GM18502 (cell line): ENCODE measurements at regions not wholly inside any gene's neighbourhood (a gene's known extent, or its start where the extent isn't known, plus 50 kb on each side); places are given as distances from the start of the nearest gene placed in this dataset.
"Not testable (repeated sequence)": the region's sequence is repeated elsewhere in the genome, so short reads cannot be mapped to it uniquely, and the experiment has no call there.

Experiments
- ATAC-seq: cut with Tn5 transposase; IDR thresholded peaks from one replicate; pipeline ENCODE4 v1.9.1; 2021; ENCODE audit warnings: mild to moderate bottlenecking; ENCODE audit not compliant: unreplicated experiment, poor library complexity

GRCh38 chr9:78882481-78882880, 585.6 kb downstream of the PSAT1 start:
- no peak for ATAC-seq

DNA sequence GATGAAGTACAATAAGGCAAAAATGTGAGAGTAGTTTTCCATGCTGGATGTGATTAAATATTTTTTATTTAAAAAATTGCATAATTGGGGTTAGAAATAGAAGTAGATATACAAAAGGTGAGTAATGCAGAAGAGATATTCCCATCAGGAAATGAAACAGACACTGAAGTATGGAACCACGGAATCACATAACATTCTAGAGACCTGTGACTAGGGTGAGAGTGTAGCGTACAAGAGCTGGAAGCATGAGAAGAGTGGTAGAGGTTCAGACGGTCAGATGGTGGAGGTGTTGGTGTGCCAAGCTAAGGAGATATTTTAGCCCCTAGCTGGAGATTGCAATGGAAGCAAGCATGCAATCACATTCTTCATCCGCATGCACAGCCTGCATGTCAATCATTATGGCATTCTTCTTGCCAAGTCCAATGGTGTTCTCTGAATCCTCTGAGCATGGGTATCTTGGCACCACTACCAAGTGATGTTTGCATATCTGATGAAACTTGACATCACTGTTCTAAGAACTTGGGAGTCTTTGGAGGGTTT, 587.8 kb downstream of the PSAT1 start:
- no peak for ATAC-seq

DNA sequence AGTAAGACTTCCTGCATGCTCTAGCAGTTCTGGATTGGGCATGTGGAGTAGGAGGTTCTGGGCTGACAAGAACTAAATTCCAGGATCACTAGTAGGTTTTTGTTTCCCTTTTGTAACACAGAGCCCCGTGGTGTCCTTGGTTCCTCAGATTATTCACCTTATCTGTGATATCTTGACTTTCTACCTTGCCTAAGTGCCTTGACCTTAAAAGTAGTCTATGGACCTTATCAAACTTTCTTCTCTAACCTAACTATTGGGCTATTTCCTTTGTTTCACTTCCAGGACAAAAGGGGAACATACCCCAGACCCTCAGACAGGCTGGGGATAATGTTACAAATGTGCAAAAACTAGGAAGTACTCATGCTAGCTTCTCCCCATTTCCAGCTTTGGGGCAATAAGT, 595.3 kb downstream of the PSAT1 start:
- ATAC-seq = no peak

GRCh38 chr9:78892769-78893168, 595.8 kb downstream of the PSAT1 start:
- ATAC-seq = no peak

GRCh38 chr9:78893774-78894401, 597.0 kb downstream of the PSAT1 start:
- ATAC-seq = no peak

DNA sequence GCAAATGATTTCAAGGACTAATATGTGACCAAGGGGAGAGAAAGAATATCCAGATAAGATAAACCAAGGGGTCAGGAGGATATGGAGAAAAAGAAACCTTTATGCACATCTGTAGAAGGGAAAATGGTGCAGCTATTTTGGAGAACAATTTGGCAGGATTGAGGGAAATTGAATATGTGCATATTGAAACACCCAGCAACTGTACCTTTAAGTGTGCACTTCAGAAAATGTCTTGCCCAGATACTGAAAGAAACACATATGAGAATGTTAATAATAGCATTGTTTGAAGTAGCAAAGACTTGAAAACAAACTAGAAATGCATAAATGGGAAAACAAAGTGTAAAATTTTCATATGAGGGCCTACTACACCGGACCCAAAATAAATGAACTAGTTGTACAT, 599.6 kb downstream of the PSAT1 start:
- no peak for ATAC-seq

GRCh38 chr9:78898234-78898633, 601.3 kb downstream of the PSAT1 start:
- no peak for ATAC-seq

DNA sequence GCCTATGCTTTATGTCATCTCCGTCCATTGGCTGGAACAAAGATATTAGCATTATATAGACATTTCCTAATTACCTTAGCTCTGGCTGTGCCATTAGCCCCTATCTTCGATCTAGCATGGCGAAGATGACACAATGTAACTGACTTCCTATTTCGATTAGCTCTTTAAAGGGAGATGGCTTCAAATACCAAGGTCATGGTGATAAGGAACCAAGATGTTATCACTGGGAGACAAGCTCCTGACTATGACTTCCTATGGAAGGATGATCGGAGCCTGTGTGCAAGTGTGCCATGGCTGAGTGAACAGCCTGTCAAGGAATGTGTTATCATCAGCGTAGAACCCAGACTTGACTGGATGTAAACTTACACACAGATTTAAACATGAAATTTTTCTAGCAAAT, 602.1 kb downstream of the PSAT1 start:
- ATAC-seq = no peak

GRCh38 chr9:78900500-78900899, 603.6 kb downstream of the PSAT1 start:
- ATAC-seq = no peak

DNA sequence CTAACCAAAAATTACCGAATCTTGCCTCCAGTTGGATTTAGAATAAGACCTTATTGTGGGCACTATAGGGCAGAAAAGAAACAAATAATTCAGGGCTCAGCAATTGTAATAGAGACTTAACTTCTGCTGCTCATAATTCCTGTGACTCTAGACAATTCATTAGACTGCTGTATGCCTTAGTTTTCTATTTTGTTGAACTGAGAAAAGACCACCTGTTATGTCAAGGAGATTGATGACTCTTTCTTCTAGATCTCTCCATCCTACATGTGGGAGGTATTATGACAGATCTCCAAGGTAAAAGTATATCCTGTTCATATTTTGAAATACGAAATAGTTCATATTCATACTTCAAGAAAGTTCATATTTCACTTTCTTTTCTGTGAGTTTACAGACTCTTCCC, 605.1 kb downstream of the PSAT1 start:
- ATAC-seq = no peak

- no peak for ATAC-seq
These were observed 606.7 kb downstream of the PSAT1 start for GRCh38 chr9:78903581-78903980.

DNA sequence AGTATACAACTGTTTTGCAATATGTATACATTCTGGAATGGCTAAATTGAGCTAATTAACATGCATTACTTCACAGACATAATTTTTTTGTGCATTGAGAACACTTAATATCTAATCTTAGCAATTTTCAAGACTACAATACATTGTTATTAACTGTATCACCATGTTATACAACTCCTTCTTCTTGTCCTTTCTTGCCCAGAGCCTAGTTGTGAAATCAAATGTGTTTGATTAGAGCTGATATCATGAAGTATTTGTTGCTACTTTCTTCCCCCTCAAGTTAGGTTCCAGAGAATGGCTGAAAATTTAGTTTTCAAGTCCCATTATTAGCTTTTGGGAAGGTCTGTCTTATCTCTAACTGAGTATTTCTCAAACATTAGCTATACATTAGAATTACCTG, 607.8 kb downstream of the PSAT1 start:
- no peak for ATAC-seq

DNA sequence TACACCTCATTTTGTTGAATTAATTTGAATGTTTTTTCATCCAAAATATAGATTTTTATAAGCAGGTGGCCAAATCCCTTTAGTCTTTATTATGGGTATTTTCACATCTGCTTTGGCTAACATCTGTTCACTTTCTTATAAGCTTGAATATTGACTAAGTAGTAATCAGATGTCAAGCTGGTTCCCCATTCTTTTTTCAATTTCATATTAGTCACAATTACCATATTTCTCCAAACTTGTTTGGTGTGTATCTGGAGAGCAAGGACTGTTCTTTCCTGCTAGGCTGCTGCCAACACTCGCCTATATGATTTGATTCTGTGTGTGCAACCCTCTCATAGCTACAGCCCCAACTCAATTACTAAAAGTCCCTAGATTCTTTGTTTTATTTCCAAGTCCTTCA, 608.5 kb downstream of the PSAT1 start:
- ATAC-seq = no peak

- no peak for ATAC-seq
These were observed 609.2 kb downstream of the PSAT1 start for GRCh38 chr9:78905986-78906755.

DNA sequence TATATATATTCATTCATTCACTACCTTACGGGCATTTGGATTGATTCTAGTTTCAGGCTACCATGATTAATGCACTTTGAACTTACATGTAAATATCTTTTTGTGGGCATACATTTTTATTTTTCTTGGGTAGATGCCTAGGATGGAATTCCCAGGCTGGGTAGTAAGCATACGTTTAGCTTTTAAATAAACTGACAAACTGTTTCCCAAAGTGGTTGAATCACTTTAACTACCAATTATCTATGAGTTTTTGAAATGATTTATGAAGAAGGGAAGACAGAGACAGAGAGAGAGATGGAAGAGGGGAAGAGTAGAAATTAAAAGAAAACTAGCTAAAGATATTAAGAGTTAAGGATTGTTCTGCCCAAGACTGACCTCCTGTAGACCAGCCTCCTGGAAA, 612.6 kb downstream of the PSAT1 start:
- ATAC-seq = no peak

- ATAC-seq = not testable (repeated sequence)
These were observed 620.0 kb downstream of the PSAT1 start for GRCh38 chr9:78916884-78917283.

DNA sequence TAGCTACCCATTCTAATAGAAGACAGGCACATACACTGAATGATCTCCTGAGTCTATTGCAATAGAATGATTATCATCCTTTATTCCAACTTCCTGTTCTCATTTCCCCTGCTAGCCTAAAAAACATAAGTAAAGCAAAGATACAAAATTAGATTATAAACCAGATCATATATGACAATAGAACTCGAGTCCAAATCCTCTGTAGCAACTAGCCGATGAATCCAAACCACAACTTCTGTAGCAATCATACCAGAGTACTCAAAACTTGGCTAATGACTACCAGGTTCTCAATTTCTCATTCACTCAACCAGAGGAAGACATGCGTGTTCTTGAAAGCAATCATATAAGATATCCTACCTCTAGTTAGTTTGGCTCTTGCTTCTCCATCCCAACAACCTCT, 622.1 kb downstream of the PSAT1 start:
- no peak for ATAC-seq

- ATAC-seq = no peak
These were observed 622.8 kb downstream of the PSAT1 start for GRCh38 chr9:78919701-78920100.

- ATAC-seq = no peak
These were observed 624.4 kb downstream of the PSAT1 start for GRCh38 chr9:78921341-78921740.

- ATAC-seq = no peak
These were observed 627.2 kb downstream of the PSAT1 start for GRCh38 chr9:78923966-78924659.
